Gastroesophageal sphincter (tissue), 3 donors: ENCODE measurements at regions not wholly inside any gene's neighbourhood (a gene's known extent, or its start where the extent isn't known, plus 50 kb on each side); places are given as distances from the start of the nearest gene placed in this dataset.

Experiments used
- CTCF ChIP-seq, 4 experiments: fragments of 200-600 bp in 2 of 4; fragments of 450-650 bp in 2 of 4; sonication (generic) in 1 of 4; IDR thresholded peaks; one replicate each; pipeline ENCODE4 v1.5.1; 2017 to 2019; ENCODE audit warnings: antibody characterized with exemption in 4 of 4, mild to moderate bottlenecking in 2 of 4, moderate library complexity in 2 of 4
- EP300 ChIP-seq: sonication (generic); formaldehyde crosslinking; IDR thresholded peaks from one replicate; pipeline ENCODE4 v1.6.1; 2017; ENCODE audit warnings: antibody characterized with exemption, mild to moderate bottlenecking
- POLR2A ChIP-seq, 2 donors: fragments of 450-650 bp; IDR thresholded peaks; one replicate each; pipeline ENCODE4 v1.6.1; 2017; ENCODE audit warnings: antibody characterized with exemption in 2 of 2, mild to moderate bottlenecking in 2 of 2, moderate library complexity in 1 of 2
- POLR2AphosphoS5 ChIP-seq: sonication (generic); formaldehyde crosslinking; IDR thresholded peaks from one replicate; pipeline ENCODE4 v1.6.1; 2017; ENCODE audit warnings: antibody characterized with exemption

GRCh38 chr21:35469498-35469897 lies 420.4 kb upstream of the RUNX1 start:
- TF ChIP-seq POLR2AphosphoS5 (no peak), CTCF (IDR thresholded peaks at IDR 0.05) (no peak), EP300 (no peak), POLR2A (IDR thresholded peaks at IDR 0.05) (no peak)
